ENCODE measurements at regions not wholly inside any gene's neighbourhood (a gene's known extent, or its start where the extent isn't known, plus 50 kb on each side); places are given as distances from the start of the nearest gene placed in this dataset.

GRCh38 chr13:58630794-58631193 is 999.2 kb downstream of the PCDH17 start:
- Histone ChIP-seq H3K27me3 (no peaks in the 10 kb centered on the region), H3K4me3 (no peak overlapping the region), H3K36me3 (no peaks in the 10 kb centered on the region), H3K27ac (no peak overlapping the region), H3K4me1 (no peaks in the 10 kb centered on the region), H3K9me3 (peaks cover 0 to 18% (median 0%) of the 10 kb centered on the region in 4 donors)
- 92% methylated on average over 1 of the region's 1 CpG for WGBS, 2 donors
- TF ChIP-seq POLR2A (IDR thresholded peaks at IDR 0.05) (no peak), CTCF (IDR thresholded peaks at IDR 0.05) (no peak), EP300 (IDR thresholded peaks at IDR 0.05) (no peak)
- no peak for DNase-seq (ENCODE audit: low spot score in 2 of 2)

- no peaks in the 10 kb centered on the region for H3K4me1 ChIP-seq
- no peak for TF ChIP-seq POLR2A (IDR thresholded peaks at IDR 0.05)
- TF ChIP-seq EP300 (IDR thresholded peaks at IDR 0.05): no peak
- TF ChIP-seq CTCF (IDR thresholded peaks at IDR 0.05): no peak
- WGBS, 2 donors: 73 to 78% methylated on average over 3 of the region's 3 CpGs
- DNase-seq (ENCODE audit: low spot score in 2 of 2): no peak
- H3K4me3 ChIP-seq: no peak overlapping the region
- H3K9me3 ChIP-seq: no peaks in the 10 kb centered on the region
- H3K27ac ChIP-seq: no peak overlapping the region
- H3K36me3 ChIP-seq: no peaks in the 10 kb centered on the region
- H3K27me3 ChIP-seq: no peaks in the 10 kb centered on the region
These were observed 1001.7 kb downstream of the PCDH17 start for GRCh38 chr13:58633226-58633625.

- TF ChIP-seq EP300 (IDR thresholded peaks at IDR 0.05) (no peak), CTCF (IDR thresholded peaks at IDR 0.05) (no peak), POLR2A (IDR thresholded peaks at IDR 0.05) (no peak)
- Histone ChIP-seq H3K4me3 (no peak overlapping the region), H3K9me3 (no peaks in the 10 kb centered on the region), H3K27ac (no peak overlapping the region), H3K27me3 (no peaks in the 10 kb centered on the region), H3K4me1 (peaks cover 0 to 8% (median 0%) of the 10 kb centered on the region in 4 donors), H3K36me3 (no peaks in the 10 kb centered on the region)
- DNase-seq (ENCODE audit: low spot score in 2 of 2): no peak
- WGBS, 2 donors: 50 to 53% methylated on average over 3 of the region's 3 CpGs
These were observed 1023.5 kb downstream of the PCDH17 start for GRCh38 chr13:58655086-58655485.

- no peaks in the 10 kb centered on the region for H3K36me3 ChIP-seq
- DNase-seq (ENCODE audit: low spot score in 2 of 2): no peak
- H3K27me3 ChIP-seq: no peaks in the 10 kb centered on the region
- TF ChIP-seq POLR2A (IDR thresholded peaks at IDR 0.05) (no peak), EP300 (IDR thresholded peaks at IDR 0.05) (no peak), CTCF (IDR thresholded peaks at IDR 0.05) (no peak)
- H3K27ac ChIP-seq: no peak overlapping the region
- H3K9me3 ChIP-seq: no peaks in the 10 kb centered on the region
- H3K4me1 ChIP-seq: no peaks in the 10 kb centered on the region
- no peak overlapping the region for H3K4me3 ChIP-seq
These were observed 1029.3 kb downstream of the PCDH17 start for GRCh38 chr13:58660826-58661225.

GRCh38 chr13:58666331-58666730 is 1034.8 kb downstream of the PCDH17 start:
- TF ChIP-seq CTCF (IDR thresholded peaks at IDR 0.05): no peak
- TF ChIP-seq POLR2A (IDR thresholded peaks at IDR 0.05): no peak
- no peak for TF ChIP-seq EP300 (IDR thresholded peaks at IDR 0.05)

More at GRCh38 chr13:58666331-58666730, 1034.8 kb downstream of the PCDH17 start:
- no peaks in the 10 kb centered on the region for H3K4me1 ChIP-seq
- no peaks in the 10 kb centered on the region for H3K27me3 ChIP-seq
- 45 to 46% methylated on average over 1 of the region's 1 CpG for WGBS, 2 donors
- no peak overlapping the region for H3K27ac ChIP-seq
- no peaks in the 10 kb centered on the region for H3K9me3 ChIP-seq
- no peak for DNase-seq (ENCODE audit: low spot score in 2 of 2)
- H3K4me3 ChIP-seq: no peak overlapping the region
- no peaks in the 10 kb centered on the region for H3K36me3 ChIP-seq

All from tibial nerve (tissue), 4 donors.